ENCODE measurements at regions not wholly inside any gene's neighbourhood (a gene's known extent, or its start where the extent isn't known, plus 50 kb on each side); places are given as distances from the start of the nearest gene placed in this dataset.

GRCh38 chr7:106565428-106565827 is 95.5 kb downstream of the CCDC71L start:
- no peak for TF ChIP-seq CTCF (IDR thresholded peaks at IDR 0.05)
- TF ChIP-seq POLR2A (IDR thresholded peaks at IDR 0.05), result no peak
